Stimulated activated CD8-positive, alpha-beta memory T cell treated with anti-CD3 and anti-CD28 coated beads, Interleukin-7, amount 100 ng/mL, for 4 hours (primary cell): ENCODE measurements at regions not wholly inside any gene's neighbourhood (a gene's known extent, or its start where the extent isn't known, plus 50 kb on each side); places are given as distances from the start of the nearest gene placed in this dataset.
"Not testable (repeated sequence)": the region's sequence is repeated elsewhere in the genome, so short reads cannot be mapped to it uniquely, and the experiment has no call there.

Experiments used
- DNase-seq, 2 donors: peaks; one replicate each; pipeline ENCODE4 v3.0.0-alpha.2; 2020; ENCODE audit warnings: low read depth in 2 of 2

DNA sequence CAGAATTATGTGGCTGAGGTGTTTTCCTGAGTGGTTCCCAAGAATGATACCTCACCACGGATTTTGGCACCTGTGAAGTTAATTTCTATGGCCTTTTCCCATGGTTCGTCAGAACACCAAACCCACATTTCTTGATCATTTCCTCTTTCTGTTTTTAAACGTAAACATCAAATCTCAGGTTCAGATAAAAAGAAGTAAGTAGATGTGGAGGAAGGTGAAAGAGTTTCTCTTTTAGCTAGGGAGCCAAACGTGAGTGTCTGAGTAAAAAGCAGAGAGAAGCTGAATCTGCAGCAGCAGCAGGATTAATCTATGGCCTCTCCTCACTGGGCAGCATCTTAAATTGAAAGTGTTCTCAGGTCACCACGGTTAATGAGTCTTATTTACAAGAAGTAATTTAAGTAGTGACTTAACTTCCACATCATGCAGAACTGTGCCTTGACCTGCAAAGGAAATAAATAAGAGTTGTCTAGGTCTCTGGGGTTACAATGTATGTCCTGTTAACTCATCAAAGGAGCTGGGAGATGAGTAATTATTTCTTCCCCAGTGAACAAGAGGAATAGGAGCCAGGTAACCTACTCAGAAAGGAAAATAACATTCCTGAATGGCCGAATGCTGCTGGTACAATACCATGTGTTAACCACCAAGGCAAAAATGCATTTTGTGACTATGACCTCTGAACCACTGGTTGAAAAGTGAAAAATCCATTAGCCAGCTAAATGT, 139.6 kb upstream of the NETO1 start:
- no peak for DNase-seq

DNA sequence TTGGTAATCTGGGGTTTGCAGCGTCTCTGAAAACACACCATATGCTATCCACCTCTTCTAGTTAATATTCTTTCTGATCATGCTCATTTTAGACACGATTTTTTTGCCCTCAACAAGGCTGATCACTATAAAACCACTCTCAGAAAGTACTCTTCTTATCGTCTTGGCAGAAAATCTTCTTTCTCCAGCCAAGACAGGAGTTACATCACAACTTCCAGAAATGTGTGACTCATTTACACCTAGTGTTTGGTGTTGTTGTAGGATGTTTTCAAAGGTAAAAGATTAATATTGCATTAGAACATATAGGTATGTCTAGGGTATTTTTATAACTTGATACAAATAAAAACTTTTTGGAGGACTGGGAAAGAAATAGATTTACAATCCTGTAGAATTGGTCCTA, 138.5 kb upstream of the NETO1 start:
- DNase-seq, result no peak

DNA sequence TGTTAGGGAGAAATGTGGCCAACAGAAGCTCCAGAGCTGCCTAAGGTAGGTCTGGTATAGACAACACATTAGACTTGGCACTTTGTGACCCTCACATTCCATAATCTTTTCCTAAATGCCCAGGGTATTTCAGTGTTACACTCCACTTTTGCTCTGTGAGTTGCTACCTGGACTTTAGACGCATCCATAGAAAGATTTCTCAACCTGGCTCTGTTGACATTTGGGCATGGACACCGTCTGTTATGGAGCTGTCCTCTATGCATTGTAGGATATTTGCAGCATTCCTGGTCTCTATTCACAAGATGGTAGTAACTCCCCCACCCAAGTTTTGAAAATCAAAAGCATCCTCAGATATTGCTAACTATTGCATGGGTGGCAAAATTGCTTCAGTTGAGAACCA, 136.5 kb upstream of the NETO1 start:
- DNase-seq, result no peak

DNA sequence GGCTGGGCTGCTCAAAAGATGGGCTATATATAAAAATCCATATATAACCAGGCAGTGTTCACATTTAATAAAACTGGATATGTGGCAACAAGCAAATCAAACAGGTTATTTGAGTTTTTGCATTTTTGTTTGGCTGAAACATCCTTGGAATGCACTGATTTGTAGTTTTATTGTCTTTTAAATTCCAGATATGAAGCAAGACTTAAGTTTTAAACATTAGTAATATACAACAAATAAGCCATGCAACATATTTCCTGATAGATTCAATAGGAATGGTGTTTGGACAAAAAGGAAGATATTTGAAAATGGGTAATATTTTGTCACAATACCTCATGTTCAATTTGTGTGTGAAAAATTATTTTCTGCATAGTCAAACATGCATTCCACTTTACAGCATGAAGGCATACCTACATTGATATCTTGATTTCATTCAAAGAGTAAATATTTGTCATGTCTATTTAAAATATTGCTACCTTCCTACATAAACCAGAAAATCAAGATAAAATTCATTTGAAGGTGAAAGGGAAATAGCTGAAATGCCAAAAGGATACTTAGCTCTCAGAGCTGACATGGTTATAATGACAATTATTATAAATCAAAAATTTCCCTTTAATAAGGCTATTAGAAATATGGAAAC, 132.3 kb upstream of the NETO1 start:
- no peak for DNase-seq

DNA sequence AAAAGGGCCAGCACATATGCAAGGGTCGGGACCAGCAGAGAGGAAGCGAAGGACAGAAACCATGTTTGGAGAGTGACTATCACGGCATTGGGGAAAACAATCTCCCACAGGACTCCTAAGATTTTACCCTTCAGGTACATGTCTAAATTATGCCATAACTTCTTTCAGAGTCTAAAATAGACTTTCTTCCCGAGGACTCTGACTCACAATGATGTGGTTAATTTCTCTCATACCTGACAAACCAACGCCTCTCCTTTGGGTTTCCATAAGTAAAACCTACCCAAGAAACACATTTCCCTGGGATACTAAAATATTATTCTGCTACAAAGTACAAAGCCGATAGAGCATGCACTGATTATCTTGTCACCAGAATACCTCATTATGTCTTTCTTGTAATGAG, 127.8 kb upstream of the NETO1 start:
- no peak for DNase-seq

DNA sequence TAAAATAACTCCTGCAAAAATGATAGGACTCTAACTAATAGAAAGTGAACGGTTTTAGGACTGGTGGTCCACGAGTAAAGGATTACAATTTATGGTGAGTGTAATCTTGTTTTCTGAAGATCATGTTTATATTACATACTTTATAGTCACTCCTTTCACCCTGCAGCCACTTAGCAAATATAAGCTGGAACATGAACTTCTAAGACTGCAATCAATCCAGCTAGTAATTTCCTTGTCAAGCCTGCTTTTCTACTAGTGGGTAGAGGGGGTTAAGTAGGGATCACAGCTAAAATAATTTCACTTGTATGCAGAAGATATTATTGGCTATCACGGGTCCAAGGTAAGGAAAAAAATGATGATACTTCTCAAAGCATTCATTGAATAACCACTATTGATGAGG, 125.5 kb upstream of the NETO1 start:
- DNase-seq, result no peak

DNA sequence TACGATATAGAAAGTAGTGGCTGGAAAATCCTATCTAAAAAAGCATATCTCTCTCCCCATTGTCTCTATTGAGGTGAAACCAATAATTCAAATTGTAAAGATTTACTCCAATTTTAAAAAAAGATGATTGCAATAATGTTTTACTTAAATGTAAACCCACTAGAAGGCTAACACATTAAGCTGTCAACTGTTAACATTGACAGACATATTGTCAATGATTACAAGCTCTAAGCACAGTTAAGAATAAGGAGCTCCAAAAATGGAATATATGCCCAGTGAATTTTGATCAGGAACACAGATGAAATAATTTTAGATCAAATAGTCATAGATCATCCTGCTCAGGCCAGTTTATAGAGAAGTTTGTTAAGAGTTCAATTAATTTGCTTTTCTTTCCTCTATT, 123.6 kb upstream of the NETO1 start:
- DNase-seq, result no peak

DNA sequence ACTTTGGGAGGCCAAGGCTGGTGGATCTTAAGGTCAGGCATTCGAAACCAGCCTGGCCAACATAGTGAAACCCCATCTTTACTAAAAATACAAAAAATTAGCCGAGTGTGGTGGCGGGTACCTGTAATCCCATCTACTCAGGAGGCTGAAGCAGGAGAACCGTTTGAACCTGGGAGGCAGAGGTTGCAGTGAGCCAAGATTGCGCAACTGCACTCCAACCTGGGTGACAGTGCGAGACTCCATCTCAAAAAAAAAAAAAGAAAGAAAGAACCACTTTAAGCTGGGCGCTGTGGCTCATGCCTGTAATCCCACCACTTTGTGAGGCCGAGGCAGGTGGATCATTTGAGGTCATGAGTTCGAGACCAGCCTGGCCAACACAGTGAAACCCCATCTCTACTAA, 119.8 kb upstream of the NETO1 start:
- not testable (repeated sequence) for DNase-seq

DNA sequence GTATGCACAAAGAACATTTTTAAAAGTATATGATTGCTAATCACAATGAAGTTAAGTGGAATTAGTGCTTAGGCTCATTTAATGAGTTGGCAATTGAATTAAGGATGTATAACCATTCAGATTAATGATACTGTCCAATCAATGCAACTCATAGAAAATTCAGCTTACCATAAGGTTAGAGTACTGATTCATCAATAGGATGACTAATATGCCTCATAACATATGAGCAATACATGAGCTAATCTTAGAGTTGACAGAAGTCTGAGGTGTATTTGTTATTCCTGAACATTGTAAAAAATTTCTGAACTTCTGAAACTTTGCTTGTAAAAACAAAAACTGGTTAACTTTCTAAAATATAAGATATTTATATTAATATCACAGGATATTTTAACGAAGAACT, 118.3 kb upstream of the NETO1 start:
- no peak for DNase-seq

DNA sequence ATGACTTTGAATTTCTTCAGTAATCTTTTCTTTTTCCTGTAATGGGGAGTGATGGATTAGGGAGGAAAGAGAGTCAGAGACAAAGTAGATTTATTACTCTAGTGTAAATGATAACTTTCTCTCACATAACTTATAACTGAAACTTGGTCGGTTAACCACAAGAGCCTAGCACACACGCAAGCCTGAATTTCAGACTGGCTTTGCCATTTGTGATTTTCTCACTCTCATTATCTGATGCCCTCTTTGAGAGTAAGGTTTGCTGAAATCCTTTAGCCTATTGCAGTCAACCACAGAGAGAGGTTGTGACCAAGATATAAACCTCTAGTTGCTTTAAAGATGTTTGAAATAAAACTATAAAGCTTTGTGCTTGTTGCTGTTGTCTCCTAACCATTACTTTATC, 117.9 kb upstream of the NETO1 start:
- DNase-seq, result no peak

DNA sequence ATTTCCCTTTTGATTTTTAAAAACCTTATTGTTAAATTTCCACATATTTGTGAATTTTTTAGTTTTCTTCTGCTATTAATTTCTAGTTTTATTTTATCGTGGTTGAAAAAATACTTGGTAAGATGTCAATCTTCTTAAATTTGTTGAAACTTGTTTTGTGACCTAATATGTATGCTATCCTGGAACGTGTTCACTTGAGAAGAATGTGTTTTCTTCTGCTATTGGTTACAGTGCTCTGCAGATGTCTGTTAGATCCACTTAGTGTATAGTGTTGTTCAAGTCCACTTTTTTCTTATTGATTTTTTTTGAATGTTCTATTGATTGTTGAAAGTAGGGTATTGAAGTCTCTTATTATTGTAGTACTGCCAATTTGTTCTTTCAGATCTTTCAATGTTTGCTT, 116.5 kb upstream of the NETO1 start:
- no peak for DNase-seq

DNA sequence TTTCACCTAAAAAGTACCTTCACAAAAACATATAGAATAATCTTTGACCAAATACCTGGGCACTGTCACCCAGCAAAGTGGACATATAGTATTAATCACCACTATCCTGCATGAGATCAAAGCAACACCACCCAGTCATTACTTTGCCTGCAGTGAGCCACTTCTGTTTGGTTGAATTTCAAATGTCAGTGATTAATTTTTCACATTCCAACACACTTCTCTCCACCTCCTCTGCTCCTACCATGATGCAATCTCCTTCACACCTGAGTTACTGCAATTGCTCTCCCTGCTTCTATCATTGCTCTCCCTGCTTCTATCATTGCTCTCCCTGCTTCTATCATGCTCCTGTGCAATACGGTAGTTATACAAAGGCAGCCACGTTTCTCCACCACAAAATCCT, 106.1 kb upstream of the NETO1 start:
- no peak for DNase-seq

DNA sequence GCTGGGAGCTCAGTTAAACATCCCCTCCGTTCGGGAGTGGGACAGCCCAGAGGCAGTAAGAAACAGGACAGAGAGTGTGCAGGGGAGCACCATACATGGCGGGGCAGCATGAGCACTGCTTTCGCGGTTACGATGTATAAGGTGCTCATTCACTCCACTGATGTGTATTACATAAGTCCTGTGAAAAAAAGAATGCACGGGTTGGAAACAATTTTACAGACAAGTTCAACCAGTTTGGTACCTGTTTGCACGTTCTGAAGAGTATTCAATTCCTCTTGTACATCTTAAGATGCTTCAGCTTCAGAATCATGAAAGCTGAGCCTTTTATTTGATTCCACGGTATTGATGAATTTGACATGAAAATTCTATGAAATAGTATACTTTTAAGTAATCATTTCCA, 97.8 kb upstream of the NETO1 start:
- no peak for DNase-seq

DNA sequence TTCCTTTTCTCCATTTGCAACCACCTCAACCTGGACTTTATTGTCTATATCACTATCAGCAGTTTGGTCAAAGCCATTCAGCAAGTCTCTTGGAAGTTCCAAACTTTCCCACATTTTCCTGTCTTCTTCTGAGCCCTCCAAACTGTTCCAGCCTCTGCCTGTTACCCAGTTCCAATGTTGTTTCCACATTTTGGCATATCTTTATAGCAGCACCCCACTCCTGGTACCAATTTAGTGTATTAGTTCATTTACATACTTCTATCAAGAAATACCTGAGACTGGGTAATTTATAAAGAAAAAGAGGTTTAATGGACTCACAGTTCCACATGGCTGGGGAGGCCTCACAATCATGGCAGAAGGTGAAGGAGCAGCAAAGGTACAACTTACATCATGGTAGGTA, 90.4 kb upstream of the NETO1 start:
- DNase-seq, result not testable (repeated sequence)

DNA sequence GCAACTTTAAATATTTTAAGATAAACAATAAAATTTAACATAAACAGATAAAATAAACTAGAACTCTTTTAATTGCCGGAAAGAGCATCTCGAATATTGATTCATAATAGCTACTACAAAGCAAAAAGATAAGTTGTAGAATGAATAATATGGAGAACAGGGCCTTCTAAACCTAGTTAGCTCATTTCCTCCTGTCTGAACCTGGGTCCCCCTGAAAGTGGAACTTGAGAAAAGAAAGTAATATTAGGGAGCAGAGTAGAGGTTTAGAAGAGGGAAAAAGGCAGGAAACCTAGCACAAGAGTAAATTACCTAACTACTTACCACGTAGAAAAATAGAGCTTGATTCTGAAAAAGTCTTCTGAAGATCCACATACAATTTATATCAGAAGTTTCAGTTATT, 80.7 kb upstream of the NETO1 start:
- DNase-seq, result no peak

DNA sequence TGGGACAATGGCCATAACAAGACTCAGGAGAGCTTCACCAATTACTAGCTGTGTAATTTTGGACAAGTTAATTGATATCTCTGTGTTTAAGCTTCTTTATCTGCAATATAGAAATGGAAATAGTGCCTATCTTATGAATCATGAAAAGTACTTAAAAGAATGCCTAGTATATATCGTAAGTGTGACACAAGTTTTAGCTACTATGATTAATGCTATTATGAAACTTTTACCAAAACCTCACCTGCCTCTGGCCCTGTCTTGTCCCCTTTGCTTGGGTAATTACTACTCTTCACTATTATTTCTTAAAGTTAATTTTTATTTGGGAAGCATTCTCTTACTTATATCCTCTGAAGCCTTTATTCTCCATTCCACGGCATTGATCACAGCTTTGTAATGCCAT, 75.0 kb upstream of the NETO1 start:
- no peak for DNase-seq

DNA sequence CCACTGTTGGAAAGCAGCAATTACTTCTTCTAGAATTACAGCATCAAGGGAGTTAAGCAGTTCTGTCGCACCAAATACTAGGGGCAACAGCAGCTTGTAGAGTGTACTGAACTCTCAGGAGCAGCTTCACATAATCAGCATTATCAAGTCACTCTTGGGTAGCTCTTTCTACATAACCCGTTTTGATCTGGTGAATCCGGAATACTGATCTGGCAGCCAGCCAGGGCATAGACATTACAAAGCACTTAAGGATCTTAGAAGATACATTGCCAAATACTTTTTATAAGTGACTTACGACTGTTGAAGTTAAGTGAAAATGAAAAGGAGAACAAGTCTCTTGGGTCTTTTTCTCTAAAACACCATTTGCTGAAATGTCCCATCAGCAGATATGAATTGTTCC, 73.2 kb upstream of the NETO1 start:
- DNase-seq, result no peak

DNA sequence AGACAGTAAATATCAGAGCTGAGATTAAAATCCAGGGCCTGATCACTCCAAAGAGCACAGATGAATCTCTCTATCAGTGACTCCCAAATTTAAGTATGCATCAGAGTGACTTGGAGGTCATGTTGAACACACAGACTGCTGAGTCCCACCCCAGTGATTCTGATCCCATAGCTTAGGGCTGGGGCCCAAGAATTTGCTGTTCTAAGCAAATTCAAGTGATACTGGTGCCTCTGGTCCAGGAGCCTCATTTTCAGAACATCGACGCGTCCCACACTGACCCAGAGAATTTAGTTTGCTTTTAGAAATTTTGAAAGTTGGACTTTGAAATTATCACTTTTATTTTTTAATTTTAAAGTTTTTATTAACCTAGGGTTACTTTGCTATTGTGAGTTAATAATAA, 72.7 kb upstream of the NETO1 start:
- no peak for DNase-seq

DNA sequence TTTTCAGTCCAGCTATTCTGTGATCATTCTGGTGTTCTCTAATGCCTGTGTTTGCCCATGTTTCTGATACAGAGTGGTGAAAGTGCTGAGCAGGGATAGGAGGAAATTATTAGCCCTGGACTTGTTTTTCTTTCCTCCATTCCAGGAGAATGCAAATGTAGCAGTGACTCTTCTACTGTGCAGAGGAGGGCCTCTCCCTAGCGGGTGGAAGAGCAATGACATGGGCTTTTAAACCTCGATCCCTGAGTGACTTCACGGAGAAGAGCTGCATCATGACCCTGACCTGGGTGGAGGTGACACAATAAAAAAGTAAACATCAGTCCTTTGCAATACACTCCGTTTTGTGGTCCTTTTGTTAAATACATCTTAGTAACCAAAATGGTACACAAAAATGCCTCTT, 68.0 kb upstream of the NETO1 start:
- DNase-seq, result no peak

DNA sequence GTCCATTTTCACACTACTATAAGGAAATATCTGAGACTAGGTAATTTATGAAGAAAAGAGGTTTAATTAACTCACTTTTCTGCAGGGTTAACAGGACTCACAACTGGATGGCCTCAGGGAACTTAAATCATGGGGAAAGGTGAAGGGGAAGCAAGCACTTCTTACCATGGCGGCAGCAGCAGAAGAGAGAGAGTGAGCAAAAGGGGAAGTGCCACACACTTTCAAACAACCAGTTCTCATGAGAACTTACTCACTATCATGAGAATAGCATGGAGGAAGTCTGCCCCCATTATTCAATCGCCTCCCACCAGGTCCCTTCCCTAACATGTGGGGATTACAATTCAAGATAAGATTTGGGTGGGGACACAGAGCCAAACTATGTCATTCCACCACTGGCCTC, 55.1 kb upstream of the NETO1 start:
- DNase-seq, result no peak
